Stimulated activated naive B cell treated with anti-CD40 and anti-IgM and Interleukin-4, amounts not matched to agents 10 μg/mL and 1 μg/mL and 100 μg/mL, for 72 hours (primary cell): ENCODE measurements at regions not wholly inside any gene's neighbourhood (a gene's known extent, or its start where the extent isn't known, plus 50 kb on each side); places are given as distances from the start of the nearest gene placed in this dataset.

Source experiments
- ATAC-seq, 2 donors: fragments of 150-1000 bp; cut with Tn5 transposase; replicated peaks; 2 replicates each; pipeline ENCODE4 v1.10.0; 2021; ENCODE audit warnings: moderate library complexity in 1 of 2
- DNase-seq: peaks from one replicate; pipeline ENCODE4 v3.0.0; 2021
- H3K27ac Mint-ChIP-seq: one replicate; pipeline ENCODE4 v1.8.0; 2022; ENCODE audit warnings: mild to moderate bottlenecking, mixed read lengths
- H3K27me3 Mint-ChIP-seq, 2 donors: one replicate each; pipeline ENCODE4 v1.8.0; 2022; ENCODE audit warnings: mixed read lengths in 2 of 2
- H3K36me3 Mint-ChIP-seq, 2 donors: one replicate each; pipeline ENCODE4 v1.8.0; 2022; ENCODE audit warnings: mixed read lengths in 2 of 2, mild to moderate bottlenecking in 1 of 2
- H3K4me1 Mint-ChIP-seq, 2 donors: one replicate each; pipeline ENCODE4 v1.8.0; 2022; ENCODE audit warnings: mixed read lengths in 2 of 2, mild to moderate bottlenecking in 1 of 2
- H3K4me3 Mint-ChIP-seq, 2 donors: one replicate each; pipeline ENCODE4 v1.8.0; 2022; ENCODE audit warnings: mild to moderate bottlenecking in 2 of 2, mixed read lengths in 2 of 2, moderate library complexity in 1 of 2
- H3K9me3 Mint-ChIP-seq, 2 donors: one replicate each; pipeline ENCODE4 v1.8.0; 2022; ENCODE audit warnings: mixed read lengths in 2 of 2, mild to moderate bottlenecking in 1 of 2

GRCh38 chr2:239585422-239585821 is 184.6 kb upstream of the HDAC4 start:
- no peaks in the 10 kb centered on the region for H3K9me3 Mint-ChIP-seq
- no peak for ATAC-seq
- H3K4me3 Mint-ChIP-seq = no peak overlapping the region
- H3K27ac Mint-ChIP-seq = no peak overlapping the region
- peaks cover 21 to 31% of the 10 kb centered on the region in 2 donors for H3K27me3 Mint-ChIP-seq
- no peak for DNase-seq
- H3K4me1 Mint-ChIP-seq = no peaks in the 10 kb centered on the region
- no peaks in the 10 kb centered on the region for H3K36me3 Mint-ChIP-seq

GRCh38 chr2:239584986-239585385 is 184.2 kb upstream of the HDAC4 start:
- H3K4me3 Mint-ChIP-seq = no peak overlapping the region
- no peak overlapping the region for H3K27ac Mint-ChIP-seq
- peaks cover 21 to 31% of the 10 kb centered on the region in 2 donors for H3K27me3 Mint-ChIP-seq
- no peaks in the 10 kb centered on the region for H3K9me3 Mint-ChIP-seq
- H3K4me1 Mint-ChIP-seq = peaks cover 2 to 3% of the 10 kb centered on the region in 2 donors
- DNase-seq (no peak), ATAC-seq (no peak)
- no peaks in the 10 kb centered on the region for H3K36me3 Mint-ChIP-seq

GRCh38 chr2:239583879-239584859 is 183.3 kb upstream of the HDAC4 start:
- Mint-ChIP-seq H3K9me3 (no peaks in the 10 kb centered on the region), H3K4me1 (peaks cover 6 to 11% of the 10 kb centered on the region in 2 donors), H3K27me3 (peaks cover 21 to 31% of the 10 kb centered on the region in 2 donors), H3K27ac (no peak overlapping the region), H3K36me3 (no peaks in the 10 kb centered on the region), H3K4me3 (no peak overlapping the region)
- no peak for ATAC-seq
- no peak for DNase-seq

- Mint-ChIP-seq H3K27me3 (peaks cover 21 to 28% of the 10 kb centered on the region in 2 donors), H3K27ac (no peak overlapping the region), H3K9me3 (no peaks in the 10 kb centered on the region), H3K36me3 (no peaks in the 10 kb centered on the region), H3K4me1 (peaks cover 6 to 11% of the 10 kb centered on the region in 2 donors), H3K4me3 (no peak overlapping the region)
- ATAC-seq = no peak
- DNase-seq = no peak
These were observed 182.5 kb upstream of the HDAC4 start for GRCh38 chr2:239583171-239583878.

DNA sequence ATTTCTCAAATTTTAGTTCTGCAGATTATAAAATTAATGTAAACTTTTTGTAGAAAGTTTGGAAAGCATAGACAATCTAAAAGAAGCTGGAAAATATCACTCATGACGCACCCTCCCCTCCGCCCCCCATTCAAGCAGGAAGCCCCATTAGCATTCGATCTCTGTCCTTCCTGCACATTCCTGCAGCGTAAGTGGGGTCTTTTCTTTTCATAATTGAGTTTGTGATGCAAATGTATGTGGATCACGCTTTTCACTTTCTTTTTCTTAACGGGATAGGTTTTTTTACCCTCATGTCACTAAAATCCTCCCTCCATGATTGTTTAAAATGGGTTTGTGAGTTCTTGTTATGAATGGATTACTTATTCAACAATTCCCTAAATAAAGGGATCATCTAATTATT is 181.7 kb upstream of the HDAC4 start:
- H3K4me1 Mint-ChIP-seq = peaks cover 6 to 11% of the 10 kb centered on the region in 2 donors
- peaks cover 20 to 25% of the 10 kb centered on the region in 2 donors for H3K27me3 Mint-ChIP-seq
- H3K9me3 Mint-ChIP-seq = no peaks in the 10 kb centered on the region
- no peak overlapping the region for H3K4me3 Mint-ChIP-seq
- ATAC-seq = no peak
- DNase-seq = no peak
- H3K27ac Mint-ChIP-seq = no peak overlapping the region
- no peaks in the 10 kb centered on the region for H3K36me3 Mint-ChIP-seq

- H3K9me3 Mint-ChIP-seq = no peaks in the 10 kb centered on the region
- H3K36me3 Mint-ChIP-seq = no peaks in the 10 kb centered on the region
- H3K4me1 Mint-ChIP-seq = peaks cover 6 to 11% of the 10 kb centered on the region in 2 donors
- H3K27ac Mint-ChIP-seq = no peak overlapping the region
- H3K4me3 Mint-ChIP-seq = no peak overlapping the region
- DNase-seq (no peak), ATAC-seq (no peak)
- H3K27me3 Mint-ChIP-seq = peaks cover 10 to 23% of the 10 kb centered on the region in 2 donors
These were observed 180.6 kb upstream of the HDAC4 start for GRCh38 chr2:239581352-239581901.

- Mint-ChIP-seq H3K27ac (peak overlapping the region; percentile 56), H3K4me1 (peaks cover 6 to 11% of the 10 kb centered on the region in 2 donors), H3K36me3 (no peaks in the 10 kb centered on the region), H3K4me3 (no peak overlapping the region), H3K9me3 (no peaks in the 10 kb centered on the region), H3K27me3 (peaks cover 8 to 19% of the 10 kb centered on the region in 2 donors)
- ATAC-seq = peak; percentile 34 to 56
- no peak for DNase-seq
These were observed 179.3 kb upstream of the HDAC4 start for GRCh38 chr2:239580199-239580527.

DNA sequence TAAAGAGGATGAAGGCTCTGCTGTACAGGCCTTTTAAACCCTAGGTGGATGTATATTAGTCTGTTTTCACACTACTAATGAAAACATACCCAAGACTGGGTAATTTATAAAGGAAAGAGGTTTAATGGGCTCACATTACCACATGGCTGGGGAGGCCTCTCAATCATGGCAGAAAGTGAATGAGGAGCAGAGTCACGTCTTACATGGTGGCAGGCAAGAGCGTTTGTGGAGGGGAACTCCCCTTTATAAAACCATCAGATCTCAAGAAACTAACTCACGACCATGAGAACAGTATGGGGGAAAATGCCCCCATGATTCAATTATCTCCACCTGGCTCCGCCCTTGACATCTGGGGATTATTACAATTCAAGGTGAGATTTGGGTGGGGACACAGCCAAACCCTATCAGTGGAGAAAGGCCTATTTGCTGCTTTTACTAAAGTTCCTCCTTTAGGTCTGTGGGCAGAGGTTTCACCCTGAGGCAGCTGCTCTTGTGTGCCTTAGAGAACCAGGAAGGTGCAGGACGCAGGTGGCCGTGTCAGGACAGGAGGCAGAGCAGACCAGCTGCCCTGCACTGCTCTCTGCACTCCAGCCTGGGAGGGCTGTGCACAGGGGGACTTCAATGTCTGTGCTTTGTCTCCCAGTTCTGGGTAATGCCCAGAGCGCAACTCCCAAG is 178.8 kb upstream of the HDAC4 start:
- no peaks in the 10 kb centered on the region for H3K9me3 Mint-ChIP-seq
- H3K4me1 Mint-ChIP-seq = peaks cover 6 to 11% of the 10 kb centered on the region in 2 donors
- peak overlapping the region; percentile 56 for H3K27ac Mint-ChIP-seq
- peaks cover 3 to 16% of the 10 kb centered on the region in 2 donors for H3K27me3 Mint-ChIP-seq
- ATAC-seq (peak; percentile 42 to 72), DNase-seq (no peak)
- H3K4me3 Mint-ChIP-seq = no peak overlapping the region
- no peaks in the 10 kb centered on the region for H3K36me3 Mint-ChIP-seq

- H3K4me1 Mint-ChIP-seq = peaks cover 6 to 11% of the 10 kb centered on the region in 2 donors
- H3K4me3 Mint-ChIP-seq = no peak overlapping the region
- no peak for ATAC-seq
- H3K27me3 Mint-ChIP-seq = peaks cover 0 to 16% of the 10 kb centered on the region in 2 donors
- no peak for DNase-seq
- no peaks in the 10 kb centered on the region for H3K9me3 Mint-ChIP-seq
- no peaks in the 10 kb centered on the region for H3K36me3 Mint-ChIP-seq
- no peak overlapping the region for H3K27ac Mint-ChIP-seq
These were observed 178.3 kb upstream of the HDAC4 start for GRCh38 chr2:239579081-239579480.

DNA sequence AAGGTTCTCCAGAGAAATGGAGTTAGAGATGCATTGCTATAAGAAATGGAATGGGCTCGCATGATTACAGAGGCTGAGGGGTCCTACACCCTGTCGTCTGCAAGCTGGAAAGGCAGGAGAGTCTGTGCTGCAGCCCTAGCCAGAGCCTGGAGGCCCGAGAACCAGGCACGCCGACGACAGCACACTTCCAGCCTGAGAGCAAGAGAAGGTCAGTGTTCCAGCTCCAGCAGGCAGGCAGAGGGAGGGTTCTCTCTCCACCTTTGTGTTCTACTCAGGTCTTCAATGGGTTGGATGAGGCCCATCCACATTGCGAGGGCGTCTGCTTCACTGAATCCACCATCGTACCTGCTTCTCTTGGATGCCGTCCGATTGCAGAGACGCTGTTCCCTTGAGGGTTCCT is 177.6 kb upstream of the HDAC4 start:
- H3K4me1 Mint-ChIP-seq = peaks cover 6 to 11% of the 10 kb centered on the region in 2 donors
- no peak overlapping the region for H3K4me3 Mint-ChIP-seq
- peaks cover 0 to 15% of the 10 kb centered on the region in 2 donors for H3K27me3 Mint-ChIP-seq
- DNase-seq (no peak), ATAC-seq (no peak)
- H3K27ac Mint-ChIP-seq = no peak overlapping the region
- H3K9me3 Mint-ChIP-seq = no peaks in the 10 kb centered on the region
- no peaks in the 10 kb centered on the region for H3K36me3 Mint-ChIP-seq

DNA sequence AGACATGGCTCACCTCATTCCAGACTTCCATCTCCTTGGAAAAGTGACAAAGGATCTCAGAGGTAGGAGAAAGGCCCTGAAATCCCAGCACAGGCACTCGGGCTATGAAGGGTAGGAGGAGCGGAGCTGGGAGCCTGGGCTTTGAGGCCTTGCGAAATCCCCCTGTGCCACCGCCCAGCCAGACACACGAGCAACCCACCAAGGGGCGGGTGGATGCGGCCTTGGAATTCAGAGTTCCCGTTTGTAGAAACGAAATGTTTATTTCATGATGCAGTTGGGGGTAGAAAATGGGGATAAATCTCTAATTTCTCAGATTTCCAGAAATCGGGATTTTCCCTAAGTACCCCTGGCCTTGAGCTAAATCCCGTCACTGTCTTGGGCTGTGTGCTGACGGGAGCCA is 177.1 kb upstream of the HDAC4 start:
- Mint-ChIP-seq H3K27me3 (peaks cover 0 to 11% of the 10 kb centered on the region in 2 donors), H3K36me3 (no peaks in the 10 kb centered on the region), H3K4me3 (no peak overlapping the region), H3K9me3 (no peaks in the 10 kb centered on the region), H3K4me1 (peaks cover 6 to 11% of the 10 kb centered on the region in 2 donors), H3K27ac (no peak overlapping the region)
- DNase-seq = no peak
- ATAC-seq = no peak

- ATAC-seq = no peak
- Mint-ChIP-seq H3K27me3 (peaks cover 6 to 11% of the 10 kb centered on the region in 2 donors), H3K4me1 (peaks cover 6 to 11% of the 10 kb centered on the region in 2 donors), H3K4me3 (no peak overlapping the region), H3K27ac (no peak overlapping the region), H3K9me3 (no peaks in the 10 kb centered on the region), H3K36me3 (no peaks in the 10 kb centered on the region)
- DNase-seq = no peak
These were observed 176.2 kb upstream of the HDAC4 start for GRCh38 chr2:239576784-239577685.

DNA sequence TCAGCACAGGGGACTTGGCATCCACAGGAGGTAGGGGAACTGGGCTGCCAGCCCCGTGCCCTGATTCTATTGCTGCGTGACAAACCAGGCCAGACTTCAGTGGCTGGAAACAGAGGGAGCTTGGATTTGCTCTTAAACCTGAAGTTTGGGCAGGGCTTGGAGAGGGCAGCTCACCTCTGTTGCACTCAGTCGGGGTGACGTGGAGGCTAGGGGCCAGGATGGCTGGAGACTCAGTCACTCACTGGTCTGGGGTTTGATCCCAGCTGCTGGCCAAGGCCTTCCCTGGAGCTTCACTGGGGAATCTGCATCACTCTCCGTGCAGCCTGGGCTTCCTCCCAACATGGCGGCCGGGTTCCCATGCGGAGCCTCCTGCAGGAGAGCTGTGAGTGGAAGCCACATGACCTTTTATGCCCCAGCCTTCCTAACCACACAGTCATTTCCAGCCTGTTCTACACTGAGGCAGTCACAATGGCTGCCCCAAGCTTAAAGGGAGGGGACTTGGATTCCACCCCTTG is 175.2 kb upstream of the HDAC4 start:
- H3K27ac Mint-ChIP-seq = no peak overlapping the region
- no peaks in the 10 kb centered on the region for H3K9me3 Mint-ChIP-seq
- no peak for DNase-seq
- H3K4me1 Mint-ChIP-seq = peaks cover 6 to 11% of the 10 kb centered on the region in 2 donors
- no peaks in the 10 kb centered on the region for H3K36me3 Mint-ChIP-seq
- H3K4me3 Mint-ChIP-seq = no peak overlapping the region
- peaks cover 6 to 8% of the 10 kb centered on the region in 2 donors for H3K27me3 Mint-ChIP-seq
- ATAC-seq = no peak
